ENCODE measurements at regions not wholly inside any gene's neighbourhood (a gene's known extent, or its start where the extent isn't known, plus 50 kb on each side); places are given as distances from the start of the nearest gene placed in this dataset.

- DNase-seq (ENCODE audit: low spot score), result no peak
Measured at GRCh38 chr21:24729568-24729967, 877.7 kb downstream of the MRPL39 start.

GRCh38 chr21:24727803-24728440, 879.4 kb downstream of the MRPL39 start:
- DNase-seq (ENCODE audit: low spot score), result no peak

GRCh38 chr21:24716281-24716918, 890.9 kb downstream of the MRPL39 start:
- DNase-seq (ENCODE audit: low spot score), result no peak

DNA sequence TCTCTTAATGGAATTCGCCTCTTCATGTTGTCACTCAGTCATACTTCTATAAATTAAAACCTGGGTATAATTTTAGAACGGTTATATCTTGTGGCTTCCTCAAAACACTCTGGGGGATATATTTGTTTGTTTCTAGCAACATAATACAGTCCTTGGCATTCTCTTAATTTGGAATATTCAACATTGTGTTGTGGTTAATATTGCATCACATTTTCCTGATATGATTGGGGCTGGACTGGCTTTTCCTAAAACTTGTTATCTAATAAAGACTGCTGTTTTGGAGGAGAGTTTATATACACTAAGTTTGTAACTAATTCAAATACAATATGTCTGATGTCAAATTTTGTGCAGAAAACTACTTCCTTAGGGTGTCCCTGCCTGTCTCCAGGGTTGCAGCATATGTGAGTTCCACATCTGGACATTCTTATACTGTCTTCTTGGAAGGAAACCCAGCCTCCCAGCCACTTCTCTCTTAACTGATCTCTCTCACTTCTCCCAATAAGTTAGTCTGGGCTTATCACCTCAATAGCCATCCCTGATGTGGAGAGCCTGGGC, 892.6 kb downstream of the MRPL39 start:
- no peak for DNase-seq (ENCODE audit: low spot score)

GRCh38 chr21:24705201-24705600, 902.1 kb downstream of the MRPL39 start:
- DNase-seq (ENCODE audit: low spot score), result no peak

DNA sequence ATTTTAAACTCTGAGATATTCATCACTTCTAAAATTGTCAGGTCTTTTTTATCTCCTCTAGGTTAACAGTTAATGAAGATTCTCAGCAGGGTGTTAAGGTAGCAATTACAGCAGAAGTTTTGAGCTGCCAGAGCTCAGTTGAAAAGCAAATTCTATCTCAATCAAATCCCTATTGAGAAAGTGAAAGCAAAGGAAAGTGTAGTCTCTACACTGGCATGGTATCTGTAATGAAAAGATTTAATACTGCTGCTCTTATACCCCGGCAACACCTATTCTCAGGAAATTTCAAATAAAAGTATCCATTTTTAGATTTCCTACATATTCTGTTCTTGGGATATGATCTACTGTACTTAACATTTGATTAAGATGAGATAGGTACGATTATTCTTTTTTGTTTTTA, 913.5 kb downstream of the MRPL39 start:
- no peak for DNase-seq (ENCODE audit: low spot score)

- DNase-seq (ENCODE audit: low spot score), result no peak
Measured at GRCh38 chr21:24681456-24681855, 925.8 kb downstream of the MRPL39 start.

GRCh38 chr21:24671901-24672300, 935.4 kb downstream of the MRPL39 start:
- DNase-seq (ENCODE audit: low spot score), result no peak

DNA sequence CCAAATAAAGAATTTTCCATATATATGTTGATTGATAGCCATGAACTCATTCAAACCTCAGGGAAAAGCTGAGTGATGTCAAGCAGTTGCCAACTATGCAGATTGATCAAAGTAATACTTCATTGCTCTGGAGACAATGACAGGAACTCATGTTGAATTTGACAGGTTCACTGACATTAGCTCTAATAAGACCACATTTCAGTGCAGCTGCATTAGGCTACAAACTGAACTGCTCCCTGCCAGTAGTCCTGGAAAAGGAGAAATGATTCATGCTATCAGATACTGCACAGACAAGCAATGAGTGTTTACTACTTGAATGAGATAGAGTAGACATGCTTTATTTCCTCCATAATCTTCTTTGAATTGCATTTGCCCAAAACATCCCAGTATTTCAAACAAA, 948.4 kb downstream of the MRPL39 start:
- DNase-seq (ENCODE audit: low spot score), result no peak

DNA sequence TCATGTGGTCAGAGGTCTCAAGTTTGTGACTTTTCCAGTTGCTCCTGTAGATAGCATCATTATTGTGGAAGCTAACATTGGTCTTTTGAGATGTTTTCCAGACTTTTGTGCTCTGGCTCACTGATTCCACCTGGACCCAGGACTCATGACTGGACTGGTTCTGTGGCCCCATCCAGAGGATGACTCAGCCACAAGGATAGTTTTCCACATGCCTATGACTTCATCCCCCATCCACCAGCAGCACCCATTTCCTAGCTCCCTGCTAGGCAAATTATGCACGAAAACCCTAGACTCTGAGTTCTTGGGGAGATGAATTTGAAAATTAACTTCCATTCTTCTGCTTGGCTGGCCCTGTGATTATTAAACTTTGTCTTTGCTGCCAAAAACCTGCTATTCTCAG, 949.3 kb downstream of the MRPL39 start:
- DNase-seq (ENCODE audit: low spot score), result no peak

DNA sequence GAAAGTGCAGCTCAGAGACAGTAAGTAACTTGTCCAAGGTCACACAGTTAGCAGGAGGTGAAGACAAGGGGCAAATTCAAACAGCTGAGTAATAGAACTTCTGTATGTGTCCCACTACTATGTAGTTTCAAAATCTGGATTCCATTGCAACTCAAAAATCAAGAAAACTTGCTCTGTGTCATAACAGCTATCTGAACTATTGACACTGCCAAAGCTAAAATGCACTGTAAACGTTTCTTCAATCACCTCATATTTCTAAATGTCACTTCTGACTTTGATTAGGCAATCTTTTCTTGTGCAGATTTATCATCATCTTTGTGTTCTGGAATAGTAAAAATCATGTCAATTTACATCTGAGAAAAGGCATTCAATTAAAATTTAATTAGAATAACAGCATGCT, 957.6 kb downstream of the MRPL39 start:
- DNase-seq (ENCODE audit: low spot score), result no peak

DNA sequence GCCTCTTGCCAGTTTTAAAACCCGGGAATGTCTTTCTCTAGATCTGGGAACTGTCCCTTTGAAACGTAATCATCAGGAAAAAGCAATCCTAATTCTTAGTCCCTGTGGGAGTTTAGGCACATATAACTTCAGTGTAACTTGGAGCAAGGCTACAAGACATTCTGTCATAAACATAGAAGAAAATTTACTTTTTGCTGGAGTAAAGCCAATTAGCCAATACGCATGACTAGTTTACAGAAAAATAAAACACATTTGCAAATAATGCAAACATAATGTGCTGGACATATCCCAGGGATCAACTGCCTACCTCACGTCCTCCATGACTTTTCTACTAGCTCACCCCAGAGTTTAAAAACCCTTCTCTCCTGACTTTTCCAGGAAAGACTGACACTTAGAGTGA, 970.6 kb downstream of the MRPL39 start:
- no peak for DNase-seq (ENCODE audit: low spot score)

DNA sequence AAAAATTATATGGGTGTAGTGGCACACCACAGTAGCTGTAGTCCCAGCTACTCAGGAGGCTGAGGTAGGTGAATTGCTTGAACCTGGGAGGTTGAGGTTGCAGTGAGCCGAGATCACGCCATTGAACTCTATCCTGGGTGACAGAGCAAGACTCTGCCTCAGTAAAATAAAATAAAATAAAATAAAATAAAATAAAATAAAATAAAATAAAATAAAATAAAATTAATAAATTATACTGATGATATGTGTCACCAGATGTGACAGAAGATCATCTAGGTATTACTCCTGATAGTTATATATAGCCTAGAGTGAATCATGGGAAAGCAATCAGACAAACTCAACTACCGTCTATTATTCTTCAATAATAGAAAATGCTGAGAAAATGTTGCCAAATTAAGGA, 972.5 kb downstream of the MRPL39 start:
- no peak for DNase-seq (ENCODE audit: low spot score)

DNA sequence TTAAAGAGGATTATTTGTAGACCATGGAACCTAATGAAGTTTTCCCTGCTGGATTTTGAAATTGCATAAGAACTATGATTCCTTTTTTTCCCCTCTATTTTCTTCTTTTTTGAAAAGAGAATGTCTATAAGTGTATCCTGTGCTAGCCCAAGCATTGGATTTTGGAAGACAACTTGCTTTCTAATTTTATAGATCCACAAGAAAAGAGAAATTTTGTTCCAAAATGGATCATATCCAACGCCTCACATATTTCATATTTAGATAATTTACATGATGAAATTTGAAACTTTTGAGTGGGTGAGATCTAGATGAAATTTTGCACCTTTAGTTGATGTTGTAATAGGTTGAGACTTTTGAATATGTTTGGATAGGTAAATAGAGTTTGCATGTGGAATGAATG, 978.7 kb downstream of the MRPL39 start:
- no peak for DNase-seq (ENCODE audit: low spot score)

DNA sequence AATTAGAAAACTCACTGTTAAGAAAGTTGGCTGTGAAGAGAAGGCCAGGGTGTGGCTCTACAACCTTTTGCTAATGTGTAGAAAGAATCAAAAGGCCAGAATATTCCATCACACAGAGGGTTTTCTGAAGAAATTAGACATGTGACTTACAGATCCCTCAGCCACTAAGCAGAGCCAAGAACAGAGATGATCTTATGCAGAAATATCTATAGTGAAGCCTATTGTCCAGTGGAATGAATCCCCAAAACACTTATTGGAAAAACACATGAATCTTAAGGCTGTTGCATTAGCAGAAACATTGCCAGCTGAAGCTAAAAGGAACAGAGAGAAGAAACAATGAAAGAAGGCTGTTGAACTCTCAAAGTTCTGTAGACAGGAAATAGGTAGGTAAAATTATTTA, 979.2 kb downstream of the MRPL39 start:
- no peak for DNase-seq (ENCODE audit: low spot score)

DNA sequence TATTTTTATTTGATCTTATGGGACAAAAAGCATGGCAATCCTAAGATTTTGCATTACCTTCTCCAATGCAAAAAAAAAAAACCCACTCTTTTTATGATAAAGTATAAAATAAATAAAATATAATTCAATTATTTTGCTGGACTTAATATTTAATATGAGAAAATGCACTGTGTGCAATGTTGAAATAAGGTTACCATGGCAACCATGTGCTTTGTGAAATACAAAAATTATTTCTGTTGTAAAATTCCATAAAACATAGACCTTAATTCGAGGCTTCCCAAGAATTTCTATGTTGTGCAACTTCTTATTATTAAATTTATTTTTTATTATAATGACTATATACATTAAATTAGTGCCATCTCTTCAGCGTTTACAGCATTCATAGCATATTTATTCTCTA, 989.5 kb downstream of the MRPL39 start:
- DNase-seq (ENCODE audit: low spot score), result no peak

- DNase-seq (ENCODE audit: low spot score), result no peak
Measured at GRCh38 chr21:24594082-24594481, 1013.2 kb downstream of the MRPL39 start.

DNA sequence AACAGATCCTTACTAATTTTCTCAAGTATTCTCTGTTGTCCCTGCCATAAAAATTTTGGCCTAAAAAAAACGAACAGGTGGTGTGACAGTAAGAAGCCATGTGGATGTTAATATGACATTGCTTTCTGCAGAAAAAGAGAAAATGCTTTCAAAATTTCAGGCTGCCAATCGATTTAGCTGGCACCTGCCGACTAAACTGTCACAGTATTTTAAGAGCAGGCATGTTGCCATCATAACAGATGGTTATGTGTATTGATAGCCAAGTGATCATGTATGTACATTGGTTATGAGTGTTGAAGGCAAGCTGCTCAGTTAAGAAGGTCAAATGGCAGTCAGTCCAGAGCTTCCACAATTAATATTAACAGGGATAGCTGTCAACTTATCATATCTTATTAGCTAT, 1017.0 kb downstream of the MRPL39 start:
- DNase-seq (ENCODE audit: low spot score), result no peak

GRCh38 chr21:24583473-24583872, 1023.8 kb downstream of the MRPL39 start:
- DNase-seq (ENCODE audit: low spot score), result no peak

GRCh38 chr21:24577301-24577700, 1030.0 kb downstream of the MRPL39 start:
- no peak for DNase-seq (ENCODE audit: low spot score)

DNA sequence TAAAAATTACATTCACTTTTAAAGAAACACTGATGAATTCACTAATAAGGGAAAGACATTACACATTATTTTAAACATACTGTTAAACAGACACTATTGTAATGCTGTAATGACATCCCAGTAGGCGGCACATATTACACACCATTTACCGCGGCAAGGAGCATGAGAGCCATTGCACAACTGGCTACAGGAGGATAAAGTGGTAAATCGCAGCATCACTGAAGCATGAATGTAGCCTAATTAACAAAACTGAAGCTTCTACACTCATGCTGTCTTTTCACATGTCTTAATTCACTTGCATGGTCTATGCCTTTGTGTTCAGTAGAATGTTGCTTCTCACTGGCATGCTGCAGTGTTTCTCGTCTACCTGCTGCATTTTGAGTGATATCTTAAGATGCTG, 1046.0 kb downstream of the MRPL39 start:
- DNase-seq (ENCODE audit: low spot score), result no peak

DNA sequence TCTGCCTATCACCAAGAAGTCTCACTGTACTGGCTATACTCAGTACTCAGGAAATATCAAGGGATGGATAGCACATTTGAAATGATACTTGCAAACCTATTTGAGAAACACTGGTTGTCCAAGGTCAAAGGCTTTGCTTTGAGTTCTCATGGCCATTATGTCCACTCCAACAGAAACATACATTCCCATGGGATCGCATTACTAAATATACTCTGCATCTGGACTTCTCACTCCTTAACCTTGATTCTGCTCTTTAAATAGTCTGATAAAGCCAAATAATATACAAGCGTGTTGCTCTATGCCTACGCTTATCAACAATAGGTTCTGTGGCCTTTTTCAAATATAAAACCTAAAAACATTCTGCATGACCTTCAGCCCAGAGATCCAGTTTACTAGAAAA, 1054.8 kb downstream of the MRPL39 start:
- no peak for DNase-seq (ENCODE audit: low spot score)

DNA sequence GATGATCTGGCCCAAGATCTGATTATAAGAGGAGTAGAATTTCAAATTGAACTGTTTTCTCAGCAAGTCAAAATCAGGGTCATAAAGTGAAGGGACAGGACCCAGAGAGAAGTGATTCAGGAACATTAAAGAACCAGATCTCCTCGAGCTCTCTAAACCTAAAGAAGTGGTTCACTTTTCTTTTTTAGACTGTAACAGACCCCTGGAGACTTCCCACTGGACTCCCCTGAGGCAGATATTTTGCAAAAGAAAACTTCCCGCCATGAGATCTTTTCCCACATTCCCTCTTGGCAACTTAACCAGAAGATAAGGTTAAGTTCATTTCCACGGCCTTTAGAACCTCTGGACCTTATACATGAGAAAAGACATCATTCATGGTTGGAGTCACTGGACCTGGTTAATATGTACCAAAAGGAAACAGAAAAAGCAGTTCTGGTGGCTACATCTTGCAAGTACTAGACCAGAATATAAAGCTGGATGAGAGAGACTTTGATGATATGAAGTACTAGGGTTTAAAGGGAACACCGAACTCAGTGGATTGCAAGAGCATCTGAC, 1061.4 kb downstream of the MRPL39 start:
- DNase-seq (ENCODE audit: low spot score), result no peak

All from left forelimb (tissue), 1 donor.